HG03175 (cell line): ENCODE measurements at regions not wholly inside any gene's neighbourhood (a gene's known extent, or its start where the extent isn't known, plus 50 kb on each side); places are given as distances from the start of the nearest gene placed in this dataset.

Experiments
- ATAC-seq: cut with Tn5 transposase; IDR thresholded peaks from one replicate; pipeline ENCODE4 v1.9.1; 2021; ENCODE audit warnings: mild to moderate bottlenecking, moderate library complexity; ENCODE audit not compliant: unreplicated experiment

DNA sequence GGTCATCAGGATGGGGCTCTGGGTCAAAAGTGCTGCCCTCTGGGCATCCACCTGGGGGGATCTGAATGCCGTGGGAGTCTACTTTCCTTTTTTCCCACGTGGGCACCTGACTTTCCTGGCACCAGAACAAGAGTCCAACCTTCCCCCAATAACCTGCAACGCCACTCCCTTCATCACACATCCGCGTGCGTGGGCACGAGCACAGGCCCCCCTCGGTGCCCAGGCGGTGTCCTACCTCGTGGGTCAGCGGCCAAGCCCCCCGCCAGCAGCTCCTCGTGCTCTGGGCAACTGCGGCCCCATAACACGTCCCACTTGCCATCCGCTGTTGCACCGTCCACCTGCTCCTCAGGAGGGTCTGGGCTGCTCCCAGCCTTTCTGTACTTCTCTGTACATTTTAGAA lies 87.0 kb downstream of the YTHDF1 start:
- no peak for ATAC-seq

DNA sequence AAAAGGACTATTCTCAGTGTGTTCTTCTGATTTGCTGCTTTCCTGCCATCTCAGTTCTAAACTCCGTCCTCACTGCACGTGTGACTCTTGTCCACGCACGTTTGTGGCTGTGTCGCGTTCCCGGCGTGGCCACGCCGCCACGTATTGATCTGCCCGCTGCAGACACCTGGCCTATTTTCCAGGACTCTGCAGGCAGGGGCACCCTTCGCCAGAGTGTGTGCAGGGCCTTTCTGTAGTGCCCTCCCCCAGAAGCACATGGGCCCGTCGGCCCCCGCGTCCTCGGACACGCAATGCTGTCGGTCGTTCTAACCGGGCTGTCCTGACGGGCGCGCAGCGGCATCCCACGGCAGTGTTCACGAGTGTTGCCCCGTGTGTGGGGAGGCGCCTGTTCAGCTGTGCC lies 87.6 kb downstream of the YTHDF1 start:
- ATAC-seq = no peak

DNA sequence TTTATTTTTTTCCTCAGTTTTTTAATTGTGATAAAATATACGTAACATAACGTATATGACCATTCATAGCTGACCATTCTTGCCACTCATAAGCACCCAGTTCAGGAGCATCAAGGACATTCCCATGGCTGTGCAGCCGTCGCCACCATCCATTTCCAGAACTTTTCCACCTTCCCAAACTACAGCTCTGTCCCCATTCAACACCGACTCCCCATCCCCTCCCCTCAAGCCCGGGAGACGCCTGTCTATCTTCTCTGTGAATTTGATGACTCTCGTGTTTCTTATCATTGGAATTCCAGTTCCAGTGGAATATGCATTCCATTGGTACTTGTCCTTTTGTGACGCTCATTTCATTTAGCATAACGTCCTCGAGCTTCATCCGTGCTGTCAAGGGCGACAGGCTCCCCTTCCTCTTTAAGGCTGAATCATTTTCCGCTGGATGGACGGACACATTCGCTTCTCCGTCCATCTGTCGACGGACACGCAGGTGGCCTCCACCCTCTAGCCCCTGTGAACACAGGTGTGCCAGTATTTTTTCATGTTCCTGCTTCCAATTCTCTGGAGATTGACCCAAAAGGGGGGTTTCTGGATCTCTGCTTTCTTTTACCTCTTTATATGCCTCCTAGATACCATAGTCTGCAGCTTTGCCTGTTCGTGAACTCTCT lies 88.1 kb downstream of the YTHDF1 start:
- ATAC-seq = no peak

DNA sequence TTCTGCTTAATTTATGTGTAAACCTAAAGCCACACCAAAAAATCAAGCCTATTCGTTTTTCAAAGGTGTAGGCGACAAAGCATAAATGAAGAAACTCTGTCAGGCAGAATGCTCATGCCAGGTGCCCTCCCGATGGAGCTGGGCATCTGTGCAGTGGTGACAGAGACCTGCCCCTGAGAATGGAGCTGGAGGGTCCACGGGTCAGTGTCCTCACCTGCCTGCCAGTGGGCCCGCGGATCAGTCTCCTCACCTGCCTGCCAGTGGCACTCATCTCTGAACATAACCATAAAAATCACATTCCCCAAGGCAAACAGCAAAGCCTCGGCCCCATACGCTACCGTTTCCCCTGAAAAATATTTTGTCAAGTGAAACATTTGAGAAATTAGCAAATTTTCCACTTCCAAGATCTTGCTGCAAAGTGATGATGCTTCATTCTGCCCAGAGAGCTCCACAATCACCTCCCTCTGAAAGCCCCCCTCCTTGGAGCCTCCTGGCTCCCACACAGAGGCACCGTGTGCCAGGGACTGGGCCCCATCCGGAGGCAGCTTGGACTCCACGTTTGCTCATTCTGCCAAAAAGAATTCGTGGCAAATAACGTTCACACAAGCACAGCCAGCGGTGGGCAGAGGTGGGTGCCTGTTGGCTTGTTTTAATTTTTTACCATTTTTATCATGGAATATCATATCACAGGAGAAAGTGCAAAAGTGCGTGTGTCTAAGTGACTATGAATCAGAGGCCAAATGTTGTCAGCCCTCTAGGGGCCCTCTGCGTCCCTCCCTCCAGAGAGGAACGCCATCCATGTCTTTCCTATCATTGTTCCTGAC lies 88.8 kb downstream of the YTHDF1 start:
- ATAC-seq = no peak

DNA sequence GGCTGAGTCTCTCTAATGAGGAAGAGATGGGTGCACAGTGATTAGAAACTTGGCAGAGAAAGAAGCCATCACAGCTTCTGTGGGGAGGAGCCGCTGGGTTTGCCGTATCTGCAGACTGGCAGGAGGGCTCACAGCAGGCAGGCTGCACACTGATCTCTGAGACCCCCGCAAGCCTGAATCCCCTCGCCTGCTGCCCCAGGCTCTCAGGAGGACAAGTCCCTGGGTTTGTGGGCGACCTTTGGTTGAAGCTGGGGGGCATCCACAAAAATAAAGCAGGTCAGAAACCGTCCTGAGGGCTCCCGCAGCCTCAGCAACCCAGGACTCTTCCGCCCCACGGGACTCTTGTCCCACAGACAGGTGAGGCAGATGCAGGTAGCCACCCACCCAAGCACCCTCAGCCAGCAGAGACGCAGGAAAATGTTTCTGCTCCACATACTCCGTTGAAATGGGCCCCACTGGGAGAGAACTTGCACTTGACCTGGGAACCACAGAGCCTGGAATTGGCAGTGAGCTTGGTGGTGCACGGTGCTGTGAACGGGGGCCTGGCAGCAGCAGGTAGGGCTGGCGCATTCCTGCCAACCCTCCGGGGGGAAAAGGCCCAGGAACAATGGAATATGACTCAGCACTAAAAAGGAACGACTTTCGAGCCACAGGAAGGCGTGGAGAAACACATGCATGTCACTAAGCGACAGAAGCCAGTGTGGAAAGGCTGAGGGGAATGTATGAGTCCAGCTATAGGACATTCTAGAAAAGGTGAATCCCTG lies 89.9 kb downstream of the YTHDF1 start:
- ATAC-seq = no peak

DNA sequence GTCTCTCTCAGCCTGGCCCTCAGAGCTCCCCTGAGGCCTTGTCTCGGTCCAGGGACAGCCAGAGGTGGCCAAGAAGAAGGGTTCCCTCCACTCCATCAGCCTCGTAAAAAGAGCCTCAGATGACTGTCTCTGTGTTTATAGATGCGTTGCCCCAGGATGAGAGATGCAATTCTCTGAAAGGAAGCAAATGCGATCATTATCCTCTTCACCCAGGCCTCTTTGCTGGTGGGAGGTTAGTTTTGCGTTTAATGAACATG lies 90.4 kb downstream of the YTHDF1 start:
- ATAC-seq = no peak

DNA sequence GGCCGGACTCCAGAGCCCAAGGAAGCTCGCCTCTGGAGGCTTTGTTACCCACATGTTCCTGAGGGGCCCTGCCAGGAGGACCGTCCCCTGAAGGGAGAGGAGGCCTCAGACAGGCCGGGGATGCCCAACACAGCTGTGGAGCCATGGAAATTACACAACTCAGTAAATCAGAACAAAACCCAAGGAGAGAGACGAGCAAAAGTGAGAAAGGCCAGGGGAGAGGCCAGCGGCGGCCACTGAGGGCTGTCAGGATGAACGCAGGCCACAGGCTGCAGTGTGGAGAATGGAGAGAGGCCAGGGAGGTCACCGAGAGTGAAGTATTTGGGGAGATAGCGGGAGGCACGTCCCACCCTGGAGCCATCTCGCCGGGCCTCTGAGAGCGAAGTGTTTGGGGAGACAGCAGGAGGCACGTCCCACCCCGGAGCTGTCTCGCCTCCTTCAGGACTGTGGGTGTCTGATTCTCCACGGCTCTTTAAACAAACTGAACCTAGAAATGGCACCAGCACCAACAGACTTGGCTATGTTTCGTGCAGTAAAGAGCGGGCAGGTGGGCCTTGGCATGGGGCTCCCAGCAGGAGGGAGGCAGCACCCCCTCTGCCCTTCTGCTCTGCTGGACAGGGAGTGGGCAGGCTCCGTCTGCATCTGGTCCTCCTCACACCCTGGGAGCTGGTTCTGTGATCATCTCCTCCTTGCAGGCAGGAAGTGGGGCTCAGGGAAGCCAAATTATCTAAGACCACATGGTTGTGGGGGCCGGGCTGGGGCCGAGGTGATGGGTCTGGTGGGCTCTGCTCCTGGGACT lies 91.0 kb downstream of the YTHDF1 start:
- ATAC-seq = no peak

DNA sequence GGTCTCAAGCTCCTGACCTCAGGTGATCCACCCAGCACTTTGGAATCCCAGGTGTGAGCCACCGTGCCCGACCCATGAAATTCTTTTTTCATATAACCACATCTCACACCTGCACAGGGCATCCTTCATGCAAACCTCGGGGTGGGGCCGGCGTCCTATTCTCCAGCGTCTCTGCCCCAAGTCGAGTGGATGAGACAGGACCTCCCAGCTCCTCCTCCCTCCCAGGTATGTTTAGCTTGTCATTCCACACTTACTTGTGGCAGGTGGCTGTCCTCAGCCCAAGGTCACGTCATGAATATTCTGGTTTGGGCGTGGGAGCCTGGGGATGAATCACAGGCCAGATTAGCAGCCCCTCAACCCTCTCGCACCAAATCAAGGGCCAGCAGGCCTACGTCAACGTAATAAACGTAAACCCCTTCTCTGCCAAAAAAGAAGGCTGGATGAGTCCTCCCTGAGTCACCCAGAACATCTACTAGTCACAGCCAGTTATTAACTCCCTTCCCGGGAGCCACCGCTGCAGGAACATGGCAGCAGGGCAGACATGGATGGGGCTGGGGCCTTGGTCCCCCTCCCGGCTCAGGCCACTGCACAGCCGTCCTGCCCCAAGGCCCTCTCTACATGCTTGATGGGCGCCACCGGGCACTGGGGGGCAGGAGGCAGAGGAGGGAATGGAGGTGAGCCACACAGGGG lies 91.7 kb downstream of the YTHDF1 start:
- ATAC-seq = no peak

DNA sequence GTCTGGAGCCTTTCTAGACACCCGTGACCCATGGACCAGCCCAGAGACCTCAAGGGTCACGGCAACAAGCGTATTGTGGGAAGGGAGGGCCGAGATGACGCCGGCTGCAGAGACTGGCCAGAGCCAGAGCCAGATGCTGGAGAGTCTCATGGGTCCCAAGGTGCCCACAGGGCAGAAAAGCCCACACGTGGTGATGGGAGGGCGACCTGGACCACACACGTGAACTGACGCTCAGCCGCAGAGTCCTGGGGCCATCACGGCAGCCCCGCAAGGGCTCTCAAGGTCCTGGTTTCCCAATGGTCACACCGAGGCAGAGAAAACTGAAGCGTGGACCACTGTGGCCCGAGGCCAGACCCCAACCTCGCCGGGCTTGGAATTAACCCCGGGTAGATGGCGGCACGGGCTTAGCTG lies 92.6 kb downstream of the YTHDF1 start:
- ATAC-seq = no peak

DNA sequence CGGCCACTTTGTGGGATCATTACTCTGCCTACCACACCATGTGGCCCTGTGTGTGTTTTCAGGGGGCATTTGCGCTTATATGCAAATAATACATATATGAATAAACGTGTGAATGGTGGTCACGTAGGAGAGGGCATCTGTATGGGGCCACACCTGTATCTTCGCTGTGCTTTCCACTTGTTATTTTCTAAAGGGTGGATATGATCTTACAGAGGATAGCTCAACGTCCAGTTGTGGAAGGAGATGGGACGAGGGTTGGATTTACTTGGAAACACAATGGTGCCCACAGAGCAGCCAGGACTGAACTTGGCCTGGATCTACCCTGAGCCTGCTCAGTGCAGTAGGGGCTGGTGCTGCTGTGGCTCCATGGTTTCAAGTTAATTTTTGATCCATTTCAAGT lies 93.3 kb downstream of the YTHDF1 start:
- ATAC-seq = no peak

DNA sequence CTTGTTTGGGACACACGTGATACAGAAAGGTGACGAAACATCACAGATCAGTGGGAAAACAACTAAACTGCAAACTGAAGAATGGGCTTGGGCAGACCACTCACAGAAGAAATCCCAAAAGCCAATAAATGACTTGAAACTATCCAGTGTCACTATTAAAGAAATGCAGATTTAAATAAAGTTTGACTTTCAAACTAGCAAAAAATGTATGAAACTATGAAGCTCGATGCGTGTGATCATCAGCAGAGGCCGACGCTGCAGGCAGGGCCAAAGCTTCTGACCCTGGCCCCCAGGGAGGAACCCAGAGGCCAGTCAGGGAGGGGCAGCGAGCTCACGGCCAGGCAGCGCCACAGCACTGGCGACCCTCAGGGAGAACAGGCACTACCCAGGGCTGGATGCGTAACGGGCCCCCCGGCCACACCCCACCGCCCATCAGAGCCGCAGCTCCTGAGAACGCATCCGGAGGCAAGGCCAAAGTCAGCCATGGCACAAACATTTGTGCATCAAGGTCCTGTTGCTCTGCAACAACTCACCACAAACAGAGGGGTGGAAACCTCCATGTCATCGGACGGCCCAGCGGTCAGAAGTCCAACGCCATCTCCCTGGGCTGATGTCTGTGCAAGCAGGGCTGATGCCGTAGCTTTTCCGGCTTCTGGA lies 94.1 kb downstream of the YTHDF1 start:
- no peak for ATAC-seq

DNA sequence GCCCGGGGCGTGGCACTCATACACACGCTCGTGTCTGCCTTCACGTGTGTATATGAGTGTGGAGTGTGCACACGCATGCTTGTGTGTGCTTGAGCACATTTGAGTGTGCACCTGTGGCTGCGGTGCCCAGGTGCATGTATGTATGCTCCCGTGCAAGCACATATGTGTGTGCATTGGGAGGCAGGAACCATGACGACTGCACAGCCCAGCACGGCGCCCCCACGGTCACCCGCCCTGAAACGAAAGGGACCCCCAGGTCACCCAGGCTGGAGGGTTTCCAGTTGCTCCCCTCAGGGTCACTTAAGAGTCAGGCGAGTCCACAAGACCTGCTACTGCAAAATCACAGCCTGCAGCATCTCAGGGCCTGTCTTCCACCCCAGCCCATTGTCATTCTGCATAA lies 94.7 kb downstream of the YTHDF1 start:
- no peak for ATAC-seq

DNA sequence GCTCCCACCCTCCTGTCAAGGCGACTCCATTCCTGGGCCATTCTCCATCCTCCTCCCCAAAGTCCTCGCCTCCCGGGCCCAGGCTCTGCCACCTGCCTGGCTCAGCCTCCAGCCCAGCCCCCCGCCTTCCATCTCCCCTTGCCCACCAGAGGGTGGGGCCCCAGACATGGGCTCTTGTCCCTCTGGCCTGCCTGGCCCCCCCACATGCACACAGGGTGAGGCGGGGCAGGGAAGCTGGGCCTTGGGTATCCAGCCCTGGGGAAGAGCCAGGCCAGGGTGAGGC lies 95.2 kb downstream of the YTHDF1 start:
- no peak for ATAC-seq

DNA sequence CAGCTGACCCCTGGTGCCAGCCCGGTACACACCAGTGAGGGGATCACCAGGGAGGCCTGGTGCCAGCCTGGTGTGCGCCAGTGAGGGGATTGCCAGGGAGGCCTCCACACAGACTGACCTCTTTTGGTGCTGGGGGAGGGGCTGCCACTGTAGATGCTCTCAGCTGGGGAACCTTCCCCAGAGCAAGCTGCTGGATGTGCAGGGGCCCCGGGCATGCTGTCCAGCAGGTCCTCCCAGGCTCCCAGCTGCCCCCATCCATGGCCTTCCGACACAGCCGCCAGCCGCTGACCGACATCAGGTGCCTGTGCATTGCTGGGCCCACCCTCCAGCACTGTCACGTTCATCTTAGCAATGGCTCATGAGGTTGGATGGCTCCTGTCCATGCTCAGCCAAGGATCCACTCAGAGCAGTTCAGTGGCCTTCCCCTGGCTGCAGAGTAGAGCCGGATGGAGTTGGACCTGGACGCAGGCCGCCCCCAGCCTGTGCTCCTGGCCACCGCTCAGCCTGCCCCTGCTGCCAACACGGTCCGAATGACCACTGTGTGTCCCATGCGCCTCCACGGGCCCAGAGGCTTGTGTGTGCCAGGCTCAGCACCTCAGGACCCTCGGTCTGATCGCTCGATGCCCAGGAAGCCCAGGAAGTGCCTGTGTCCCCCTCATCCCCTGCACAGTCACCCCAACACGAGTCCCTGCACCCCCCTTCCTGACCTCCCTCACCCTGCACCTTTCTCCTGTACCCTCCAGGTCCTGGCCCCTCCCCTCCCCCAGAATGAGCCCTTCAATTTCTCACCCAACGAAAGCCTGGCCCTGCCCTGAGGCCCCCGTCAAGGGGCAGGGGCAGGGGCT lies 95.7 kb downstream of the YTHDF1 start:
- no peak for ATAC-seq

DNA sequence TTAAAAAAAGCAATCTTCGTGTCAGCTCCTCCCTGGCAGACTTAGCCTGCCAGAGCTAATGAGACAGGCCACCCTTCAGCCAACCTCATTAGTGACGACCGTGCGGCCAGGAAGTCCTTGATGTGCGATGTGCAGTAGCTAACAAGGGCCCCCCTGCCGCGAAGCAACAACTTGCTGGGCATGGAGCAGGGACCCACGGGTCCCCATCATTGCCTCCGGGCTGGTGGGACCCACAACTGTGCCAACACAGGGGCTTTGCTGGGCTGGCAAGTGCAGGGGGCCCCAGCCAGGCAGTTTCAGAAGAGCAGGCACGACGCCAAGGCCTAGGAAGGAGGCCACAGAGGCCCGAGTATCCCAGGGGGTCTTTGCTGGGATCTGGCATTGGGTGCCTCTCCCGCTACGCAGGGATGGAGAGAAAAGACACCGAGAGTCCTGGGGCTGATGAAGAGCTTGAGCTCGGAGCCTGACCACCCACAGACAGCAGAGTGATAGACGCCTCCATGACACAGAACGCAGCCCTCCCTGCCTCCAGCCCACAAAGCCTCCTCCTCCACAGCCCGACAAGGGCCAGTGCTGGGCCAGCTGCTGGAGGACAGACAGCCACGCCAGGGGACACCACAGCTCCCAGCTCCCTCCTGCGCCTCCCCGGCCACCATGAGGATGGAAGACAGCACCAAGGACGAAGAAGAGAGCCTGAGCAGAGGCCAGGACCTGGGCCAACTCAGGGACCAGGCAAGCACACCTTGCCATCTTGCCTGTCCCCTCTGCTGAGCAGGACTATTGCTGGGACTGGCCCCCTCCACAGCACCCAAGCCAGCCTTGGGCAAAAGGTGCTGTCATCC lies 96.6 kb downstream of the YTHDF1 start:
- ATAC-seq = no peak

DNA sequence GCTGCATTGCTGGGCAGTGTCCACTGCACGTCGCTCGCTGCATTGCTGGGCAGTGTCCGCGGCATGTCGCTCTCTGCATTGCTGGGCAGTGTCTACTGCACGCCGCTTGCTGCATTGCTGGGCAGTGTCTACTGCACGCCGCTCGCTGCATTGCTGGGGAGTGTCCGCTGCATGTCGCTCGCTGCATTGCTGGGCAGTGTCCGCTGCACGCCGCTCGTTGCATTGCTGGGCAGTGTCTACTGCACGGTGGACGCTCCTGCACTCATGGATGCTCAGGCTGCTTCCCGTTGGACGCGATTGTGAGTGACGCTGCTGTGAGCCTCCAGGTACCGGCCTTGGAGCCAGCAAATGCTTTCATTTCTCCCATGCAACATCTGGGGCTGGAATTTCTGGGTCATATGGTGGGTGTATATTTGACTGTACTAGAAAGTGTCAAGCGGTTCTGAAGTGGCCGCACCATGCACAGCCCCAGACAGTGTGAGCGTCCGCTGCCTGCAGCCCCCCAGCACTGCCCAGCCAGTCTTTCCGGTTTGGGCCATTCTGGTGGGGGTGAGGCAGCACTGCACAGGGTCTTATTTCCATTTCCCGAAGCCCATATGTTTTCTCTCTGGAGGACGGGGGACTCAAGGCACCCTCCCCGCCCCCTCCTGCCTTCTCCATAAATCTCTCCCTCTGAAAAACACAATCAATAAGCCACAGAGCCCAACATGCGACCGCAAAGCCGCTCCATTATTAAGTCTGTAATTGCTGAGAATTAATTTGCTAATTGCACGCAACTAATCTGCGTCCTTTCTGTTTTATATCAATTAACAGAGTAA lies 97.4 kb downstream of the YTHDF1 start:
- ATAC-seq = no peak

DNA sequence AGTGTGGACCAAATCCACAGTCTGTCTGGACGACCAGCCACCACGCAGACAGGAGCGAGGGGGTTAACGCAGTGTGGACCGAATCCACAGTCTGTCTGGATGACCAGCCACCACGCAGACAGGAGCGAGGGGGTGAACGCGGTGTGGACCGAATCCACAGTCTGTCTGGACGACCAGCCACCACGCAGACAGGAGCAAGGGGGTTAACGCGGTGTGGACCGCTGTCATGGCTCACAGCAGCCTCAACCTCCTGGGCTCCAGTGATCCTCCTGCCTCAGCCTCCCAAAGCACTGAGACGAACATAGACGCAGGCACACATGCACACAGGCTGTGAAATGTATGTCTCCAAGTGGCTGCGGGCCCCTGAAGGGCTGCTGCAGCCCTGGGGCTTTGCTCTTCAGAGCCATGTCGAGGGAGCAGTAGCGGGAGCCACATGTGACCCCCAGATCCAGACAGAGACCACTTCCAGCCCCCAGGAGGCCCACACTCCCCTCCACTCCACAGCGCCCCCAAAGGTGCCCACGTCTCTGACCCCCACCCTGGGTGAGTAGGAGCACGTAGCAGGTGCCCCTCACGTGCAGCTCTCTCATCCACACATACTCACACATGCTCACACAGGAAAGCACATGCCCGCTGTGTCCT lies 98.1 kb downstream of the YTHDF1 start:
- no peak for ATAC-seq
